ENCODE measurements at regions not wholly inside any gene's neighbourhood (a gene's known extent, or its start where the extent isn't known, plus 50 kb on each side); places are given as distances from the start of the nearest gene placed in this dataset.

- TF ChIP-seq CTCF (IDR thresholded peaks at IDR 0.05): no peak
- no peaks in the 10 kb centered on the region for H3K4me1 ChIP-seq (ENCODE audit: control insufficient read depth in 1 of 2, insufficient read depth in 2 of 2, low read length in 2 of 2)
- no peaks in the 10 kb centered on the region for H3K79me2 ChIP-seq (ENCODE audit: insufficient read depth, low read length)
- intact Hi-C loops (cut with micrococcal nuclease): no loop called here
- H2AFZ ChIP-seq (ENCODE audit: insufficient read depth, low read depth, low read length, poor library complexity, severe bottlenecking): no peak overlapping the region
- Mint-ChIP-seq H3K9me3 (peaks cover 0 to 6% (median 2%) of the 10 kb centered on the region in 7 donors), H3K36me3 (no peaks in the 10 kb centered on the region), H3K4me1 (no peaks in the 10 kb centered on the region), H3K27ac (peak overlapping the region in 1 of 7 donors; percentile 56), H3K27me3 (ENCODE audit: low read depth in 3 of 3) (peaks cover 0 to 3% (median 1%) of the 10 kb centered on the region in 3 donors), H3K4me3 (no peak overlapping the region)
- no peaks in the 10 kb centered on the region for H4K20me1 ChIP-seq (ENCODE audit: insufficient read depth, low read length)
- H3K9me3 ChIP-seq (replicated peaks in 1 of 2; ENCODE audit: control insufficient read depth in 1 of 2, insufficient read depth in 1 of 2, low read length in 2 of 2): peaks cover 0 to 3% of the 10 kb centered on the region in 2 donors
- H3K36me3 ChIP-seq (replicated peaks in 1 of 2; ENCODE audit: control insufficient read depth in 1 of 2, insufficient read depth in 2 of 2, low read length in 2 of 2): no peaks in the 10 kb centered on the region
- H3K4me3 ChIP-seq (replicated peaks in 1 of 3; ENCODE audit: low read depth in 2 of 3, low read length in 3 of 3): no peak overlapping the region
- no peak for DNase-seq
- WGBS (ENCODE audit: insufficient coverage): 67% methylated on average over 1 of the region's 1 CpG
- no peak overlapping the region for H3K27ac ChIP-seq (ENCODE audit: low read depth in 1 of 2, low read length in 2 of 2)
- H3K4me2 ChIP-seq (replicated peaks; ENCODE audit: extremely low read depth, low read length, poor library complexity, severe bottlenecking): no peak overlapping the region
- H3K27me3 ChIP-seq (ENCODE audit: control insufficient read depth in 2 of 2, insufficient read depth in 2 of 2, low read length in 2 of 2): no peaks in the 10 kb centered on the region
- no peak overlapping the region for H3K9ac ChIP-seq (ENCODE audit: insufficient read depth, low read length, poor library complexity, severe bottlenecking)
Observed at GRCh38 chr9:119453980-119454379, 84.7 kb upstream of the BRINP1 start.

- H3K9ac ChIP-seq (ENCODE audit: insufficient read depth, low read length, poor library complexity, severe bottlenecking): no peak overlapping the region
- intact Hi-C loops (cut with micrococcal nuclease): no loop called here
Observed at GRCh38 chr9:119453490-119453911, 84.3 kb upstream of the BRINP1 start.

More at GRCh38 chr9:119453490-119453911, 84.3 kb upstream of the BRINP1 start:
- H3K27ac Mint-ChIP-seq: no peak overlapping the region
- Histone ChIP-seq H3K79me2 (ENCODE audit: insufficient read depth, low read length) (no peaks in the 10 kb centered on the region), H2AFZ (ENCODE audit: insufficient read depth, low read depth, low read length, poor library complexity, severe bottlenecking) (no peak overlapping the region), H3K36me3 (replicated peaks in 1 of 2; ENCODE audit: control insufficient read depth in 1 of 2, insufficient read depth in 2 of 2, low read length in 2 of 2) (no peaks in the 10 kb centered on the region), H4K20me1 (ENCODE audit: insufficient read depth, low read length) (no peaks in the 10 kb centered on the region), H3K4me2 (replicated peaks; ENCODE audit: extremely low read depth, low read length, poor library complexity, severe bottlenecking) (no peak overlapping the region), H3K27ac (ENCODE audit: low read depth in 1 of 2, low read length in 2 of 2) (no peak overlapping the region), H3K27me3 (ENCODE audit: control insufficient read depth in 2 of 2, insufficient read depth in 2 of 2, low read length in 2 of 2) (no peaks in the 10 kb centered on the region), H3K4me1 (ENCODE audit: control insufficient read depth in 1 of 2, insufficient read depth in 2 of 2, low read length in 2 of 2) (no peaks in the 10 kb centered on the region), H3K4me3 (replicated peaks in 1 of 3; ENCODE audit: low read depth in 2 of 3, low read length in 3 of 3) (no peak overlapping the region), H3K9me3 (replicated peaks in 1 of 2; ENCODE audit: control insufficient read depth in 1 of 2, insufficient read depth in 1 of 2, low read length in 2 of 2) (peaks cover 0 to 3% of the 10 kb centered on the region in 2 donors)
- DNase-seq: no peak
- WGBS (ENCODE audit: insufficient coverage): no CpG with 5 or more reads among the region's 3 CpGs
- TF ChIP-seq CTCF (IDR thresholded peaks at IDR 0.05): no peak
- H3K9me3 Mint-ChIP-seq: peaks cover 0 to 6% (median 2%) of the 10 kb centered on the region in 7 donors
- H3K4me1 Mint-ChIP-seq: no peaks in the 10 kb centered on the region
- no peaks in the 10 kb centered on the region for H3K36me3 Mint-ChIP-seq
- H3K27me3 Mint-ChIP-seq (ENCODE audit: low read depth in 3 of 3): peaks cover 0 to 3% (median 1%) of the 10 kb centered on the region in 3 donors
- H3K4me3 Mint-ChIP-seq: no peak overlapping the region

Measured in CD14-positive monocyte (primary cell).